HT1080 (cell line): ENCODE measurements at regions not wholly inside any gene's neighbourhood (a gene's known extent, or its start where the extent isn't known, plus 50 kb on each side); places are given as distances from the start of the nearest gene placed in this dataset.
A peak's percentile ranks its signal among the peaks of the same experiment; 100 is the strongest.

Experiments used
- DNase-seq: peaks from one replicate; pipeline ENCODE4 v3.0.0-alpha.2; 2015; ENCODE audit warnings: low read depth

GRCh38 chr18:2293109-2293839, 278.0 kb downstream of the METTL4 start:
- no peak for DNase-seq

GRCh38 chr18:2301316-2301715, 270.0 kb downstream of the METTL4 start:
- no peak for DNase-seq

- no peak for DNase-seq
These were observed 269.3 kb downstream of the METTL4 start for GRCh38 chr18:2302012-2302411.

- DNase-seq = peak; percentile 86
These were observed 268.4 kb downstream of the METTL4 start for GRCh38 chr18:2302628-2303516.

- peak; percentile 54 for DNase-seq
These were observed 267.6 kb downstream of the METTL4 start for GRCh38 chr18:2303517-2304238.

GRCh38 chr18:2304378-2305175, 266.7 kb downstream of the METTL4 start:
- peak; percentile 40 for DNase-seq

GRCh38 chr18:2306606-2307005, 264.7 kb downstream of the METTL4 start:
- DNase-seq = no peak

- DNase-seq = no peak
These were observed 260.4 kb downstream of the METTL4 start for GRCh38 chr18:2310886-2311285.

GRCh38 chr18:2312440-2312839, 258.9 kb downstream of the METTL4 start:
- no peak for DNase-seq

- DNase-seq = no peak
These were observed 258.0 kb downstream of the METTL4 start for GRCh38 chr18:2313332-2313731.

- DNase-seq = no peak
These were observed 255.1 kb downstream of the METTL4 start for GRCh38 chr18:2316082-2316750.

- no peak for DNase-seq
These were observed 254.3 kb downstream of the METTL4 start for GRCh38 chr18:2316751-2317696.

GRCh38 chr18:2324459-2324858, 246.8 kb downstream of the METTL4 start:
- no peak for DNase-seq

GRCh38 chr18:2325308-2325849, 245.9 kb downstream of the METTL4 start:
- peak; percentile 10 for DNase-seq

GRCh38 chr18:2325933-2326332, 245.4 kb downstream of the METTL4 start:
- DNase-seq = no peak

GRCh38 chr18:2326999-2327398, 244.3 kb downstream of the METTL4 start:
- peak; percentile 39 for DNase-seq

GRCh38 chr18:2330764-2331163, 240.5 kb downstream of the METTL4 start:
- DNase-seq = no peak

GRCh38 chr18:2331491-2331890, 239.8 kb downstream of the METTL4 start:
- no peak for DNase-seq
